GM23338 (cell line): ENCODE measurements at regions not wholly inside any gene's neighbourhood (a gene's known extent, or its start where the extent isn't known, plus 50 kb on each side); places are given as distances from the start of the nearest gene placed in this dataset.

Experiments used
- CREB1 ChIP-seq: fragments of 250-450 bp; sonication (Bioruptor Pico); IDR thresholded peaks from 2 replicates; pipeline ENCODE4 v1.5.0; 2020; ENCODE audit warnings: low read depth, mild to moderate bottlenecking, moderate library complexity
- CTCF ChIP-seq, 2 experiments: fragments of 200-600 bp in 1 of 2; sonication (generic) in 1 of 2; conservative IDR thresholded peaks; 2 replicates each; pipeline versions ENCODE4 v1.5.1 to v1.6.1; 2016 to 2017; ENCODE audit warnings: antibody characterized with exemption in 2 of 2, low read depth in 2 of 2, mild to moderate bottlenecking in 2 of 2, moderate library complexity in 1 of 2
- ETS1 ChIP-seq: IDR thresholded peaks from 2 replicates; pipeline ENCODE4 v1.6.1; 2016; ENCODE audit warnings: antibody characterized with exemption
- EZH2 ChIP-seq: fragments of 200-600 bp; sonication (generic); IDR thresholded peaks from one replicate; pipeline ENCODE4 v1.8.0; 2017; ENCODE audit warnings: antibody characterized with exemption, mild to moderate bottlenecking, low read depth; ENCODE audit not compliant: unreplicated experiment
- EZH2phosphoT487 ChIP-seq: fragments of 200-600 bp; sonication (generic); IDR thresholded peaks from one replicate; pipeline ENCODE4 v1.8.1; 2018; ENCODE audit warnings: antibody characterized with exemption; ENCODE audit not compliant: unreplicated experiment
- NANOG ChIP-seq: IDR thresholded peaks from 2 replicates; pipeline ENCODE4 v1.6.1; 2016; ENCODE audit warnings: antibody characterized with exemption, borderline replicate concordance
- POLR2AphosphoS5 ChIP-seq: IDR thresholded peaks from 2 replicates; pipeline ENCODE4 v1.6.1; 2016; ENCODE audit warnings: antibody characterized with exemption, low read depth
- REST ChIP-seq: IDR thresholded peaks from one replicate; pipeline ENCODE4 v1.6.1; 2018; ENCODE audit warnings: antibody characterized with exemption; ENCODE audit not compliant: unreplicated experiment
- ZNF331 ChIP-seq: fragments of 250-450 bp; sonication (Bioruptor Pico); IDR thresholded peaks from 2 replicates; pipeline ENCODE4 v1.5.0; 2020; ENCODE audit warnings: low read depth, mild to moderate bottlenecking, moderate library complexity

GRCh38 chr5:58073243-58073642, 386.6 kb downstream of the PLK2 start:
- TF ChIP-seq CTCF (conservative IDR thresholded peaks at IDR 0.05; ENCODE audit: low read depth in 2 of 2) (no peak), EZH2phosphoT487 (no peak), POLR2AphosphoS5 (no peak), EZH2 (no peak), REST (no peak), ETS1 (no peak), CREB1 (CRISPR knock-in tag) (no peak), ZNF331 (CRISPR knock-in tag) (no peak), NANOG (no peak)
